HS-27A (cell line): ENCODE measurements at regions not wholly inside any gene's neighbourhood (a gene's known extent, or its start where the extent isn't known, plus 50 kb on each side); places are given as distances from the start of the nearest gene placed in this dataset.
"Not testable (repeated sequence)": the region's sequence is repeated elsewhere in the genome, so short reads cannot be mapped to it uniquely, and the experiment has no call there.

ENCODE experiments used
- DNase-seq: peaks from one replicate; pipeline ENCODE4 v3.0.0-alpha.2; 2012; ENCODE audit warnings: low read depth, missing footprints

GRCh38 chr22:47921906-47922305 lies 1159.5 kb downstream of the TBC1D22A start:
- DNase-seq, result no peak

GRCh38 chr22:47920380-47920959 lies 1158.0 kb downstream of the TBC1D22A start:
- DNase-seq, result no peak

GRCh38 chr22:47919893-47920292 lies 1157.4 kb downstream of the TBC1D22A start:
- DNase-seq, result no peak

GRCh38 chr22:47919001-47919441 lies 1156.6 kb downstream of the TBC1D22A start:
- no peak for DNase-seq

GRCh38 chr22:47918276-47918921 lies 1155.9 kb downstream of the TBC1D22A start:
- no peak for DNase-seq

GRCh38 chr22:47914481-47915097 lies 1152.1 kb downstream of the TBC1D22A start:
- DNase-seq, result no peak

- no peak for DNase-seq
Observed at GRCh38 chr22:47902646-47903180, 1140.3 kb downstream of the TBC1D22A start.

- DNase-seq, result no peak
Observed at GRCh38 chr22:47901911-47902310, 1139.5 kb downstream of the TBC1D22A start.

- DNase-seq, result no peak
Observed at GRCh38 chr22:47899894-47900293, 1137.4 kb downstream of the TBC1D22A start.

GRCh38 chr22:47898946-47899345 lies 1136.5 kb downstream of the TBC1D22A start:
- no peak for DNase-seq

- no peak for DNase-seq
Observed at GRCh38 chr22:47891609-47892008, 1129.2 kb downstream of the TBC1D22A start.

GRCh38 chr22:47888817-47889216 lies 1126.4 kb downstream of the TBC1D22A start:
- DNase-seq, result no peak

GRCh38 chr22:47884775-47885174 lies 1122.3 kb downstream of the TBC1D22A start:
- no peak for DNase-seq

- no peak for DNase-seq
Observed at GRCh38 chr22:47884200-47884599, 1121.8 kb downstream of the TBC1D22A start.

GRCh38 chr22:47883757-47884156 lies 1121.3 kb downstream of the TBC1D22A start:
- no peak for DNase-seq

GRCh38 chr22:47879346-47879745 lies 1116.9 kb downstream of the TBC1D22A start:
- no peak for DNase-seq

- DNase-seq, result no peak
Observed at GRCh38 chr22:47878460-47878859, 1116.0 kb downstream of the TBC1D22A start.

GRCh38 chr22:47872761-47873535 lies 1110.5 kb downstream of the TBC1D22A start:
- DNase-seq, result no peak

GRCh38 chr22:47865626-47866025 lies 1103.2 kb downstream of the TBC1D22A start:
- no peak for DNase-seq

GRCh38 chr22:47862394-47862793 lies 1099.9 kb downstream of the TBC1D22A start:
- no peak for DNase-seq

- not testable (repeated sequence) for DNase-seq
Observed at GRCh38 chr22:47860907-47861306, 1098.5 kb downstream of the TBC1D22A start.

GRCh38 chr22:47859881-47860525 lies 1097.6 kb downstream of the TBC1D22A start:
- no peak for DNase-seq
